ENCODE measurements at regions not wholly inside any gene's neighbourhood (a gene's known extent, or its start where the extent isn't known, plus 50 kb on each side); places are given as distances from the start of the nearest gene placed in this dataset.

DNA sequence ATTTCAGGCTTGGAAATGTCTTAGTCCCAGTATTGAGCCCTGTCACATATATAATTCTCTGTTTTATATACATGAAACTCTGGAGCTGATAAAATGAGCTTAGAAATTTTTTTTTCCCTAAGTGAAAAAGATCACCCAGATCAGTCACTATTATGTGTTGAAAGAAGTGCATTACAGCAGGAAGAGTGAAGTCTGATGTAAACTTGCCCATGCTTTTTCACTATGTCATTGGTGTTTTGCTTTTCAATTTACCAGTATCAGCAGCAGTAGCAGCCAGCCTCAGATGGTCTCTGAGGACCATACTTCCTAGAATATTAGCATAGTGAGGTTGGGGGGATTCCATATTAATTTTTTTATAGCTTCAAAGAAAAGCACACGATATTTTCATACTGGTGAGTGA lies 255.6 kb upstream of the KCNH8 start:
- TF ChIP-seq, protein P1, sequence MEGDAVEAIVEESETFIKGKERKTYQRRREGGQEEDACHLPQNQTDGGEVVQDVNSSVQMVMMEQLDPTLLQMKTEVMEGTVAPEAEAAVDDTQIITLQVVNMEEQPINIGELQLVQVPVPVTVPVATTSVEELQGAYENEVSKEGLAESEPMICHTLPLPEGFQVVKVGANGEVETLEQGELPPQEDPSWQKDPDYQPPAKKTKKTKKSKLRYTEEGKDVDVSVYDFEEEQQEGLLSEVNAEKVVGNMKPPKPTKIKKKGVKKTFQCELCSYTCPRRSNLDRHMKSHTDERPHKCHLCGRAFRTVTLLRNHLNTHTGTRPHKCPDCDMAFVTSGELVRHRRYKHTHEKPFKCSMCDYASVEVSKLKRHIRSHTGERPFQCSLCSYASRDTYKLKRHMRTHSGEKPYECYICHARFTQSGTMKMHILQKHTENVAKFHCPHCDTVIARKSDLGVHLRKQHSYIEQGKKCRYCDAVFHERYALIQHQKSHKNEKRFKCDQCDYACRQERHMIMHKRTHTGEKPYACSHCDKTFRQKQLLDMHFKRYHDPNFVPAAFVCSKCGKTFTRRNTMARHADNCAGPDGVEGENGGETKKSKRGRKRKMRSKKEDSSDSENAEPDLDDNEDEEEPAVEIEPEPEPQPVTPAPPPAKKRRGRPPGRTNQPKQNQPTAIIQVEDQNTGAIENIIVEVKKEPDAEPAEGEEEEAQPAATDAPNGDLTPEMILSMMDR (conservative IDR thresholded peaks at IDR 0.05; ENCODE audit: low read depth, low read length) = no peak
- TF ChIP-seq EZH2 (IDR thresholded peaks at IDR 0.05; ENCODE audit: borderline replicate concordance, low read depth, low read length, poor library complexity, severe bottlenecking) = no peak
